Renal cortical epithelial cell (primary cell): ENCODE measurements at regions not wholly inside any gene's neighbourhood (a gene's known extent, or its start where the extent isn't known, plus 50 kb on each side); places are given as distances from the start of the nearest gene placed in this dataset.
"Not testable (repeated sequence)": the region's sequence is repeated elsewhere in the genome, so short reads cannot be mapped to it uniquely, and the experiment has no call there.

Experiments
- DNase-seq: peaks from one replicate; pipeline ENCODE4 v3.0.0-alpha.2; 2011; ENCODE audit warnings: low read depth

- no peak for DNase-seq
Measured at GRCh38 chr12:113726254-113726819, 239.8 kb downstream of the RBM19 start.

- DNase-seq, result no peak
Measured at GRCh38 chr12:113725557-113725876, 240.6 kb downstream of the RBM19 start.

DNA sequence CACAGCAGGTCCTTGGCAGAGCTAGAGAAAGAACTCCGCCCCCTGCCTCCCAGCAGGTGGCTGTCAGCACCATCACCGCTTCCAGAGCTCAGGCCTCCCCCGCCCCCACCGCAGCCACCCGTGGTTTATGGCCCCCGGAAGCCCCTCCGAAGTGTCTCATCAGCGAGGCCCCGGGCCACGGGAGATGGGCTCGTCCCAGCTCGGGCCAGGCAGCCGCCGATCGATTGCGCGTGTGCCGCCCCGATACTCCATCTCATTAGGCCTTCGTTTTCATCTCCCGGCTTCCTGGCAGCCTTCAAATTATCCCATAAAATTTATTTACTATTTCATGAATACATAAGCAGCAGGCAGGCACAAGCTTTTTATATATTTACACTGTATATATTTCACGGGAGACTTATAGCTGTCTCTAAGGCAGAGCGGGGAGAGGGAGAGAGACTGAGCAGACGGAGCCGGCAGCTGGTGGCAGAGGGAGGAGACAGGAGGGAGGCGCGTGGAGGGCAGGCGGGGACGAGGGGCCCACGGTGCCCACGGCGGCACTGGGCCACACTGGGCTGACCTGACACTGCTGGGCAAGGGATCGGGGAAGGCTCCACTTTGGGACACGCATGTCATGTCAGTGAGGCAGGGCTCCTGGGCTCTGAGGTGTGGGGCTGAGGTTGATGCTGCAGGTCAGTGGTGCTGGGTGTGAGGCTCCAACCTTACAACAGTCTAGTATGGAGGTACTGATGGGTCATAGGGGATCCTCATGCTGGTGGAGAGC is 241.2 kb downstream of the RBM19 start:
- DNase-seq, result no peak

- DNase-seq, result no peak
Measured at GRCh38 chr12:113723631-113724030, 242.5 kb downstream of the RBM19 start.

- no peak for DNase-seq
Measured at GRCh38 chr12:113722747-113723146, 243.4 kb downstream of the RBM19 start.

DNA sequence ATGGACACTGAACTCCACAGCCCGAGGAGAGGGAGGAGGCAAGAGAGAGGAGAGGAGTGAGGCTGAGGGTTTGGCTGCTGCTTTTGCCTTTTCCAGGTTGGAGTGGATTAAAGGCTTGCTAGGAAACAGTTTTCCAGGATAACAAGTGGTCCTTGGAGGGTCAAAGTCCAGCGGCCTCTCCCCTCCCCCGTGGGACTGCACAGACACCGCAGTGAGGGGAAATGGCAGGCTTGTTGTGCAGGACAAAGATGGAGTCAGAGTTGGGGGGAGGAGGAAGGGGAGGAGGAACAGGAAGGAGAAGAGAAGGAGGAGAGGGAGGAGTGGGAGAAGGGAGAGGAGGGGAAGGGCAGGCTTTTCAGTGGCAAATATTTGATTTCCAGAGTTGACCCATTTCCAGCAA is 245.5 kb downstream of the RBM19 start:
- no peak for DNase-seq

GRCh38 chr12:113719911-113720591 is 246.1 kb downstream of the RBM19 start:
- DNase-seq, result no peak

DNA sequence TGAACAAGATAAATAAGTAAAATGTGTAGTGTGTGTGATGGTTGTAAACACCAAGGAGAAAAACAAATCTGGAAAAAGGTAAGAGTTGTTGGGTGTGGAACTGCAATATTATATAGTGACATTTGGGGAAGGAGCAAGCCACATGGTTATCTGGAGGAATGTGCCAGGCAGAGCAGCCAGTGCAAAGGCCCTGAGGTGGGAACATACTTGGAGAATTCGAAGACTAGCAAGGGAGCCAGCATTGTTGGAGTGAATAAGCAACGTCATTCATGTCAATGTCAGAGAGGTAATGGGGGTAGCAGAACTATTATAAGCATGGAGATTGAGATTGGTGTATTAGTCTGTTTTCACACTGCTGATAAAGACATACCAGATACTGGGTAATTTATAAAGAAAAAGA is 241.5 kb upstream of the LHX5 start:
- no peak for DNase-seq

GRCh38 chr12:113712481-113712880 is 240.8 kb upstream of the LHX5 start:
- no peak for DNase-seq

DNA sequence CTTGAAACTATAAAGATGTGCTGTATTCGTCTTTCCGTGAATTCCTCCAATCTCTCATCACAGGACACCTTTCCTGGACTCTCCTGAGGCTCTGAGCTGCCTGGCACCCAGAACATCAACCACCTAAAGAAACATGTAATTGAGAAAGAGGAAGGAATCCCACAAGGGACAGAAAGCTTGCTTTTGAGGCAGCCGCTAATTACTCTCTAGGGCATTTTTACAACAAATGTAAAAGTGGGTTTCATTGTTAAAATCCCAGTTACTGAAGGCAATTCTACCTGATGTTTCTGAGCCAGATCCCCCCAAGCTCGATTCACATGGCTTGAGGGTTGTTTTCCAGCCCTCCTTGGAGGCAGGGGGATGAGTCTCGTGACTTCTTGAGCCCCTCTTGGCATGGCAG is 238.5 kb upstream of the LHX5 start:
- no peak for DNase-seq

DNA sequence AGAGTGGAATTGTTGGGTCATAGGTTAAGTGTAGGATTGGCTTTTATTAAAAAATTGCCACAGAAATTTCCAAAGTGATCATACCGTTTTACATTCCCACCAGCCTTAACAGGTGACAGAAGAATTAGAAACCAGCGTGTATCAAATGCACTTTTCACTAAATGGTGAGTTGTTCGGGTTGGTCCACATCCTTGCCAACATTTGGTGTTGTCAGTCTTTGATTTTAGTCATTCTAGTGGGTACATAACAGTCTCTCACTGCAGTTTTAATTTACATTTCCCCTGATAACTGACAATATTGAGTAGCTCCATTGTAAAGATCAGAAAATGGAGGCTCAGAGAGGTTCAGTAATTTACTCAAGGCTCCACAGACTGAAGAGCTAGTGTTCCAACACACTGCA is 237.8 kb upstream of the LHX5 start:
- no peak for DNase-seq

- no peak for DNase-seq
Measured at GRCh38 chr12:113702836-113703235, 231.2 kb upstream of the LHX5 start.

GRCh38 chr12:113702276-113702675 is 230.6 kb upstream of the LHX5 start:
- no peak for DNase-seq

GRCh38 chr12:113700943-113701342 is 229.3 kb upstream of the LHX5 start:
- DNase-seq, result peak; percentile 27

DNA sequence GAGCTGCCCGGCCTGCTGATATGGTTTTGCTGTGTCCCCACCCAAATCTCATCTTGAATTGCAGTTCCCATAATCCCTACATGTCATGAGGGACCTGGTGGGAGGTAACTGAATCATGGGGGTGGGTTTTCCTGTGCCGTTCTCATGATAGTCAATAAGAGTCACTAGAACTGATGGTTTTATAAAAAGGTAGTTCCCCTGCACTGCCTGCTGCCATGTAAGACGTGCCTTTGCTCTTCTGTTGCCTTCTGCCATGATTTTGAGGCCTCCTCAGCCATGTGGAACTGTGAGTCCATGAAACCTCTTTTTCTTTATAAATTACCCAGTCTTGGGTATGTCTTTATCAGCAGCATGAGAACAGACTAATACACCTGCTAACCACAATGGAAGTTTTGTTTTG is 228.3 kb upstream of the LHX5 start:
- DNase-seq, result not testable (repeated sequence)

DNA sequence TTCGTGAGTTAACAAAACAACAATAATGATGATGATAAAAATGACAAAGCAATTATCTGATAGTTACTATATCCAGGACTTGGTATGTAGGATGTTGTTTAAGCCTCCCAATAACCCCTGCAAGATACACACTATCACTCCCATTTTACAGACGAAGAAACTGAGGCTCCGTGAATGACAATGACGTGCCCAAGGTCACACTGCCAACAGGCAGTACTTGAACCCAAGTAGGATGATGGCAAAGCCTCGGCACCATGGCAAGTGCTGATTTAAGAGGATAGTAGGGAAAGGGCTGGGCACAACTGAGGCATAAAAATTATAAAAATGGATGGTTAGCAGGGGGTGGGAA is 226.8 kb upstream of the LHX5 start:
- DNase-seq, result no peak

DNA sequence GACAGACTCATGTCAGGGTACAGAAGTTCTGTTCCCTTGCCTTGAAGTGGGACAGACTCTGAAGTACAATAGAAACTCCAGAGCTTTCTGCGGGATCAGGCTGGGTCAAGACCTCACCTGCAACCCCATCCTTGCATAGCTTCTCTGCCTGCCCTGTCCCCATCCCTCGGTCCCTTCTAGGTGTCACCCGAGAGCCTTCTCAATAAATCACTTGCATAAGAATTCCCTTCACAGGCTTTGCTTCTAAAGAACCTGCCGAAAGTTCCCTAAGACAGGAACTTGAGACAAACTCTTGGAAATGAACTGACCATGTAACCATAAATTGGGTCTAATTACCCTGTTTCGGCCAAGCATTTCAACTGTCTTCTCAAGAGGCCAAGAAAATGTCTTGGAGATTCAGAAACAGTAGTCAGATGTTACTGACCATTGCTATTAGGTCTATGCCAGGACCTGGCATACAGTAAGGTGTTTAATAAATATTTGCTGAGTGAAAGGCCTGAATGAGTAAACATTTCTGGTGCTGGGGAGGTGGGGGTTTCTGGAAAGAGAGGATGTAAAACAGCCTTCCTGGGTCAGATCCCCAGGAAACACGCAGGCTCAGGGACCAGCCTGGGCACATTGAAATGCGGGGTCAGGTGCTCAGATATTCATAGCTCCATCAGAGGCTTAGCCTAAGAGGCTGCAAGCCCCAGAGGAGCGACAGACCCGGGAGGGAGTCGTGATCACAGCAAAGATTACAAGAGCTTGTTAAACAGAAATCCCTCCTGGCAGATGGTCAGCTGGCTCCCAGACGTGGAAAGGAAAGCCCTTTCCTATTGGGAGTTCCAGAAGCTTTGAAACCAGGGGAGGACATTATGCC is 226.2 kb upstream of the LHX5 start:
- DNase-seq, result no peak

DNA sequence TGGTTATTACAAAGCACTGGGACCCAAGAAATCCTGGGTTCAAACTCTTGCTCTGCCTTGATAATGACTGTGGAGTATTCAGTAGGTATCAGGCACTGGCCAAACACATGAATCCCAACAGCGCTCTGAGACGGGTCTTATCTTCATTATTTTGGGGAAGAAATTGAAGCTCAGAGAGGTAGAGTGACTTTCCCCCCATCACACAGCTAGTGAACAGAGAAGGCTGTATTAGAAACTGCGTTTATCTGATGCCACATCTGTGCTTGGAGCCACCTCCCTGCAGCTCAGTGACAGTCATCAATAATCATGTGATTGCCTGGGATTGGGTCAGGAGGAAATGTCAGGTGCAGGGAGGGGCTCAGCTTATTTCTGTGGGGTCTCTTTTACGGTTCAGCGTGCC is 225.4 kb upstream of the LHX5 start:
- no peak for DNase-seq

DNA sequence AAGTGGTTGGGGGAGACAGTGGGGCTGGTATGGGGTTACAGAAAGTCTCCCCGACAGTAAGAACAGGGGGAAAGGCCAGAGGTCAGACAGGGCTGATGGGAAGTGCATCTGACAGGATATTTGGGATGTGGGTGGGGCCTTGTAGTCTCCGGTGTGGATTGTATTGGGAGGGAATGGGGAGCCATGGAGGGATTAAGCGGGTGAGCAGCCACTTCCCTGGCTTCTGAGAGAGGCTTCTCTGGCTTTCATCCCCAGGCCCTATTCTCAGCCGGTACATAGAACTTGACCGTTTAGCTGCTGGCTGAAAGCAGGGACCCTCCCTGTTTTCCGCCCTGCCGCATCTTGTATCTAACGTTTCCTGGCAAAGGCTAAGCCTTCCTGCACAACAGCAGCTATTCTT is 222.0 kb upstream of the LHX5 start:
- DNase-seq, result no peak

DNA sequence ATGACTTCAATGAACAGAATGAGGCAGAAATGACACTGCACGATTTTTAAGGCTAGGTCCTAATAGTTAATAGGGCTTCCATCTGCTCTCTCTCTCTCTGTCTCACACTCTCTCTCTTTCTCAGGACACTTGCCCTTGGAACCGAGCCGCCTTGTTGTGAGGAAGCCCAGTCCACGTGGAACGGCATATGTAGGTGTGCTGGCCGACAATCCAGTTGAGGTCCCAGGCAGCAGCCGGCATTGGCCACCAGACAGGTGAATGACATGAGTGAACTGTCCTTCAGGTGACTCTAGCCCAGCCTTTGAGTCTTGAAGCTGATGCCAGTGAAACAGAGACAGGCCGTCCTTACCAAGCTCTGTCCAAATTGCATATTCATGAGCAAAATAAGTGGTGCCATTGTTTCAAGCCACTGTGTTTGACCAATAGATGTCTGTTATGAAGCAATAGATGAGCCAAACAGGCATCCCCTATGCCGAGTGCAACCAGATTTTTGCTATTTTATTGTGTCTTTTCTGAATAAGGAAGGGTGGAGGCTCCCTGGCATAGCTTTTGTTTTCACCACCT is 217.5 kb upstream of the LHX5 start:
- no peak for DNase-seq

- DNase-seq, result no peak
Measured at GRCh38 chr12:113688313-113688712, 216.6 kb upstream of the LHX5 start.
